Tibial nerve (tissue), 4 donors: ENCODE measurements at regions not wholly inside any gene's neighbourhood (a gene's known extent, or its start where the extent isn't known, plus 50 kb on each side); places are given as distances from the start of the nearest gene placed in this dataset.

ENCODE experiments used
- DNase-seq, 2 donors: peaks; one replicate each; pipeline ENCODE4 v3.0.0-alpha.2; 2019; ENCODE audit warnings: low spot score in 2 of 2
- H3K27ac ChIP-seq, 4 donors: fragments of 200-600 bp; sonication (generic) in 3 of 4; one replicate each; pipeline ENCODE4 v1.5.1; 2017 to 2019; ENCODE audit warnings: mild to moderate bottlenecking in 1 of 4
- H3K27me3 ChIP-seq, 2 donors: fragments of 200-600 bp; sonication (generic) in 1 of 2; one replicate each; pipeline versions ENCODE4 v1.5.1 to v1.6.0; 2017 to 2019
- H3K36me3 ChIP-seq, 3 donors: fragments of 200-600 bp; sonication (generic); one replicate each; pipeline ENCODE4 v1.5.1; 2018 to 2019
- H3K4me1 ChIP-seq, 4 donors: fragments of 200-600 bp; sonication (generic) in 3 of 4; one replicate each; pipeline ENCODE4 v1.5.1; 2017 to 2019
- H3K4me3 ChIP-seq, 4 donors: fragments of 200-600 bp; sonication (generic) in 3 of 4; one replicate each; pipeline ENCODE4 v1.5.1; 2017 to 2019; ENCODE audit warnings: mild to moderate bottlenecking in 1 of 4, moderate library complexity in 1 of 4
- H3K9me3 ChIP-seq, 4 donors: fragments of 200-600 bp; sonication (generic) in 3 of 4; one replicate each; pipeline ENCODE4 v1.5.1; 2017 to 2019
- EP300 ChIP-seq, 2 donors: sonication (generic); formaldehyde crosslinking; IDR thresholded peaks; one replicate each; pipeline ENCODE4 v1.6.1; 2017; ENCODE audit warnings: antibody characterized with exemption in 2 of 2, mild to moderate bottlenecking in 1 of 2
- POLR2A ChIP-seq, 2 donors: fragments of 450-650 bp; IDR thresholded peaks; one replicate each; pipeline ENCODE4 v1.6.1; 2017; ENCODE audit warnings: antibody characterized with exemption in 2 of 2, mild to moderate bottlenecking in 2 of 2, moderate library complexity in 2 of 2
- WGBS, 2 donors: methylation state at CpG; one replicate each; pipeline ENCODE4 v1.1.5; 2018; 5-methylcytosine and 5-hydroxymethylcytosine counted together
- TF ChIP-seq, protein P1 (sequence below), 5 experiments: fragments of 200-600 bp in 3 of 5; fragments of 450-650 bp in 2 of 5; sonication (generic) in 3 of 5; IDR thresholded peaks; one replicate each; pipeline ENCODE4 v1.5.1; 2016 to 2019; ENCODE audit warnings: antibody characterized with exemption in 5 of 5, mild to moderate bottlenecking in 3 of 5, moderate library complexity in 2 of 5

DNA sequence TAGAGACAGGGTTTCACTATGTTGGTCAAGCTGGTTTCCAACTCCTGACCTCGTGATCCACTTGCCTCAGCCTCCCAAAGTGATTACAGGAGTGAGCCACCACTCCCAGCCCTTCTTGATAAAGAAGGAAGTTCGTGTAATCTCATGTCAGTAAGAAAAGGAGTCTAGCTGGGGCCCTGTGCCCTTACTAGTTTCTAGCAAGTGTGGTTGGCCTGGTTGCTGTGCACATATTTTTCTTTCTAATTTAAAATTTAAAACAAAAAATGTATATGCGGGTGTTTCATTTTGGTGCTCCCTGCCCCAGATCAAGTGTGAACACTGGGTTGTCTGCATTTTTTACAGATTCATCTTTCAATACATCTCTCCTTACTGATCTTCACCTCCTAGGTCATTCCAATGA is 770.8 kb upstream of the TENM4 start:
- no peaks in the 10 kb centered on the region for H3K4me1 ChIP-seq
- H3K9me3 ChIP-seq, result peaks cover 0 to 4% (median 0%) of the 10 kb centered on the region in 4 donors
- DNase-seq, result no peak
- 64 to 68% methylated on average over 3 of the region's 3 CpGs for WGBS, 2 donors
- no peak overlapping the region for H3K27ac ChIP-seq
- TF ChIP-seq POLR2A (IDR thresholded peaks at IDR 0.05) (no peak), EP300 (IDR thresholded peaks at IDR 0.05) (no peak)
- TF ChIP-seq, protein P1, sequence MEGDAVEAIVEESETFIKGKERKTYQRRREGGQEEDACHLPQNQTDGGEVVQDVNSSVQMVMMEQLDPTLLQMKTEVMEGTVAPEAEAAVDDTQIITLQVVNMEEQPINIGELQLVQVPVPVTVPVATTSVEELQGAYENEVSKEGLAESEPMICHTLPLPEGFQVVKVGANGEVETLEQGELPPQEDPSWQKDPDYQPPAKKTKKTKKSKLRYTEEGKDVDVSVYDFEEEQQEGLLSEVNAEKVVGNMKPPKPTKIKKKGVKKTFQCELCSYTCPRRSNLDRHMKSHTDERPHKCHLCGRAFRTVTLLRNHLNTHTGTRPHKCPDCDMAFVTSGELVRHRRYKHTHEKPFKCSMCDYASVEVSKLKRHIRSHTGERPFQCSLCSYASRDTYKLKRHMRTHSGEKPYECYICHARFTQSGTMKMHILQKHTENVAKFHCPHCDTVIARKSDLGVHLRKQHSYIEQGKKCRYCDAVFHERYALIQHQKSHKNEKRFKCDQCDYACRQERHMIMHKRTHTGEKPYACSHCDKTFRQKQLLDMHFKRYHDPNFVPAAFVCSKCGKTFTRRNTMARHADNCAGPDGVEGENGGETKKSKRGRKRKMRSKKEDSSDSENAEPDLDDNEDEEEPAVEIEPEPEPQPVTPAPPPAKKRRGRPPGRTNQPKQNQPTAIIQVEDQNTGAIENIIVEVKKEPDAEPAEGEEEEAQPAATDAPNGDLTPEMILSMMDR (IDR thresholded peaks at IDR 0.05), result no peak
- no peaks in the 10 kb centered on the region for H3K27me3 ChIP-seq
- no peak overlapping the region for H3K4me3 ChIP-seq
- no peaks in the 10 kb centered on the region for H3K36me3 ChIP-seq

DNA sequence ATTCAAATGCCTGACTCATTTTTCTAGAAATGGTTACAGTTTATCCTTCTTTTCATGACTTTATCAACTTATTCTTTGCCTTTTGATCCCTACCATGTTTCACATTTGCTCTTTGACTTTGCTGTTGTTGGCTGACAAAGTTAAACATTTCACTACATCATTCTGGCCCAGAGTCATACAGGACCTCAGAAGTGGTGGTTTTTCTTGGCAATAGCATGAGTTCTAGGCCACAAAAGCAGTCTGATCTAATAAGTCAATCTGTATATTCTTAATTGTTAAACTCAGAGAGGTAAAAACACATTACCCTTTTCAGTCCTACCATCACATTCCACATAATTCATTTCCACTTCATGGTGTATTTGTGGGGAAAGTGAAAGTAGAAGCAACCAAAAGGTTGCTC is 763.2 kb upstream of the TENM4 start:
- no peak for DNase-seq
- Histone ChIP-seq H3K36me3 (no peaks in the 10 kb centered on the region), H3K4me3 (no peak overlapping the region), H3K27me3 (no peaks in the 10 kb centered on the region), H3K9me3 (no peaks in the 10 kb centered on the region), H3K27ac (no peak overlapping the region), H3K4me1 (no peaks in the 10 kb centered on the region)
- no peak for TF ChIP-seq EP300 (IDR thresholded peaks at IDR 0.05)
- TF ChIP-seq, protein P1 (IDR thresholded peaks at IDR 0.05), result no peak

DNA sequence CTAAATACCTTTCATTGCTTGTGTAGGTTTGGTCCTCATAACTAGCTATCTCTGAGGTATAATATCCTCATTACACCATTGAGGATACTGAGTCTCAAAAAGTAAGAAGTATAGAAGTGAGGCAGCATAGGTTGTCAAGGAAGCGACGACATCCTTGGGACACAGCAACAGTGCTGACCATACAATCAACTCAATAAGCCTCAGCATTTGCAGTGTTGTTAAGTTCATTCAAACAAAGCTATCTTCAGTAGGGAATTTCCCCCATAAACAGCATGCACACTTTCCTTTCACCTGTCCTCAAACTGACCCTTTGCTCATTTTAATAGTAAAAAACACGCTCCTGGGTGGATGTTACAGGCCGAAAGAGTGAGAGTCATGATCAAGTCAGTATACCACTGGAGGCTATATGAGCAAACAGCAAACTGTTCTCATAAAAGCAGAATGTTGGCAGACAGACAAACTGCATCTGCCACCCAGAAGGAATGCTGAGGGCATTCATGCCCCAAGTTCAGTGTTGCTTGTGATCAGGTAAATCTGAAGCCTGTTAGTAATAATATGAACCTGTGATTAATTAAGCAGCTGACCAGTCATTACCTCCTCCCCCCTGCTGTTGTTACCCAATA is 756.2 kb upstream of the TENM4 start:
- H3K36me3 ChIP-seq, result no peaks in the 10 kb centered on the region
- 77 to 82% methylated on average over 4 of the region's 4 CpGs for WGBS, 2 donors
- DNase-seq, result no peak
- no peaks in the 10 kb centered on the region for H3K4me1 ChIP-seq
- H3K27me3 ChIP-seq, result no peaks in the 10 kb centered on the region
- H3K27ac ChIP-seq, result no peak overlapping the region
- H3K9me3 ChIP-seq, result no peaks in the 10 kb centered on the region
- no peak overlapping the region for H3K4me3 ChIP-seq
- TF ChIP-seq EP300 (IDR thresholded peaks at IDR 0.05) (no peak), POLR2A (IDR thresholded peaks at IDR 0.05) (no peak)
- TF ChIP-seq, protein P1 (IDR thresholded peaks at IDR 0.05), result no peak

GRCh38 chr11:80196041-80196440 is 755.2 kb upstream of the TENM4 start:
- no peaks in the 10 kb centered on the region for H3K9me3 ChIP-seq
- no peak overlapping the region for H3K27ac ChIP-seq
- no peak overlapping the region for H3K4me3 ChIP-seq
- DNase-seq, result no peak
- H3K36me3 ChIP-seq, result no peaks in the 10 kb centered on the region
- no peaks in the 10 kb centered on the region for H3K27me3 ChIP-seq
- TF ChIP-seq, protein P1 (IDR thresholded peaks at IDR 0.05), result no peak
- TF ChIP-seq POLR2A (IDR thresholded peaks at IDR 0.05) (no peak), EP300 (IDR thresholded peaks at IDR 0.05) (no peak)
- H3K4me1 ChIP-seq, result no peaks in the 10 kb centered on the region

- Histone ChIP-seq H3K9me3 (no peaks in the 10 kb centered on the region), H3K27me3 (no peaks in the 10 kb centered on the region), H3K4me3 (no peak overlapping the region), H3K4me1 (no peaks in the 10 kb centered on the region), H3K36me3 (no peaks in the 10 kb centered on the region), H3K27ac (no peak overlapping the region)
- 72 to 80% methylated on average over 1 of the region's 1 CpG for WGBS, 2 donors
- DNase-seq, result no peak
- TF ChIP-seq POLR2A (IDR thresholded peaks at IDR 0.05) (no peak), EP300 (IDR thresholded peaks at IDR 0.05) (no peak)
- TF ChIP-seq, protein P1 (IDR thresholded peaks at IDR 0.05), result no peak
Measured at GRCh38 chr11:80194625-80195024, 753.8 kb upstream of the TENM4 start.
